ENCODE measurements at regions not wholly inside any gene's neighbourhood (a gene's known extent, or its start where the extent isn't known, plus 50 kb on each side); places are given as distances from the start of the nearest gene placed in this dataset.

DNA sequence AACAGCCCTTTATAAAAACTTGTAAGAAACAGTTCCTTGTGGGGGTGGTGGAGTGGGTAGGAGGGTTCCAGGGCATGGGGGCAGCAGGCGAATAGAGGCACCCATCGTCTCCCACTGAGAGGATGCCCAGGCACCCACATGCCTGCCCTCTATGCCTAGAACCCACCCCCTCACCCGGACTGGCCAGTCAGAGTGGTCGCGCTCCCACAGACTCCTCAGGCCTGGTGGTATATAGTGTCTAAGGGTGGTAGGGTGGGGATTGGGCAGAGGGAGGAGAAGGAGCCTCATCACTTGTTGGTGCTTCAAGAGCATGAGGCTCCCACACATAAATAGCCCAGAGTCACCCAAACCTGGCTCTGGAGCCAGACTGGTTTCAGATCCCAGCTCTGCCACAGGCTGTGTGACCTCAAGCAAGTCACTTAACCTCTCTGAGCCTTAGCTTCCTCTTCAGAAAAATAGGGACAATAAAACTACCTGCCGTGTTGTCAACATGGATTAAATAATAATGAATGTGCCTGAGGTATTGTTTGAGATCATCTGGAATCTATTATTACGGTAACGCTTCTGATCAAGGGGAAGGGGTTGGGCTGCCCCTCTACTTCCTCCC is 262.1 kb downstream of the UACA start:
- TF ChIP-seq POLR2A (IDR thresholded peaks at IDR 0.05; ENCODE audit: low read depth, low read length) (no peak), POLR2AphosphoS5 (IDR thresholded peaks at IDR 0.05; ENCODE audit: low read depth, low read length) (no peak), SPI1 (IDR thresholded peaks at IDR 0.05; ENCODE audit: low read depth, low read length) (no peak), TAF1 (IDR thresholded peaks at IDR 0.05; ENCODE audit: low read depth, low read length) (no peak), POU2F2 (IDR thresholded peaks at IDR 0.05; ENCODE audit: low read depth, low read length) (no peak), PAX5 (IDR thresholded peaks at IDR 0.05; ENCODE audit: insufficient read depth, low read length, severe bottlenecking) (no peak)

Measured in GM12891 (cell line).